ENCODE measurements at regions not wholly inside any gene's neighbourhood (a gene's known extent, or its start where the extent isn't known, plus 50 kb on each side); places are given as distances from the start of the nearest gene placed in this dataset.

GRCh38 chr2:18049325-18049724 is 170.9 kb downstream of the KCNS3 start (continued):
- no peak for TF ChIP-seq CHD7 (IDR thresholded peaks at IDR 0.05; ENCODE audit: insufficient replicate concordance, low read length)
